ENCODE measurements at regions not wholly inside any gene's neighbourhood (a gene's known extent, or its start where the extent isn't known, plus 50 kb on each side); places are given as distances from the start of the nearest gene placed in this dataset.

DNA sequence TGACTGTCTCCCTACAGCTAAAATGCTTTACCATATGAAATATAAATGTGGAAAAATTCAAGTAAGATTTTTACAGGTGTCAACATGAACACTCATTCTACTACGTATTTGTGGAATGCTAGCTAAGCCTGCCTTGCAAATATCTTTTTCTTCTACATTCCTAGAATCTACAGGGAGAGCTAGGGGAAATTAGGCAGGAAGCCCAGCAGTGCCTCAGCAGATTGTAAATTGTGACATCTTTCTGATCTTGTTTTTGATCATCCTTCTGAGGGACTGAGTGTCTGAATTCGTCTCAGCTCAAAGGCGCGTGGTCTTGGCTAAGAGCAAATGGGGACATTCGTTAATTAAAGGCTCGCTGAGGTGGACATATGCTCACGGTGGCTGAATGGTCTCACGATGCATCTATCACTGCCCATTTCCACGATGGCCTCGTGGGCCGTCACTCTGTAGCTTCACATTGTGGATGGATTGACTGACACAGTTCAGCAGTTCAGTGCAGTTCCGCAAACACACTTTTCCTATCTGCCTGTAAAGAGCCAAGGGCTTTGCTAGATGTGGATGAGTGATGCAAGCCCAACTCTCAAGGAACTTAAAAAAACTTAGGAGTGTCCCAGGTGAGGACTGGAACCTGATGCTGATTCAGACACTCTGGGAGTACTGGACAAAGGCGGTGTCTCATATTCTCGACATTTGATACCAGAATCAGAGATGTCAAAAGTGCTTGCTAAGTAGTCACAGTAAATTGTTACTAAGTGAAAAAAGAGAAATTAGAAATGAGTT, 562.5 kb downstream of the EFNB2 start:
- TF ChIP-seq POLR2AphosphoS5 (IDR thresholded peaks at IDR 0.05; ENCODE audit: low read depth, low read length) (no peak), POLR2A (IDR thresholded peaks at IDR 0.05; ENCODE audit: low read depth, low read length) (no peak), TAF1 (IDR thresholded peaks at IDR 0.05; ENCODE audit: low read depth, low read length) (no peak), SPI1 (IDR thresholded peaks at IDR 0.05; ENCODE audit: low read depth, low read length) (no peak), POU2F2 (IDR thresholded peaks at IDR 0.05; ENCODE audit: low read depth, low read length) (no peak), PAX5 (IDR thresholded peaks at IDR 0.05; ENCODE audit: insufficient read depth, low read length, severe bottlenecking) (no peak)

All from GM12891 (cell line).